ENCODE measurements at regions not wholly inside any gene's neighbourhood (a gene's known extent, or its start where the extent isn't known, plus 50 kb on each side); places are given as distances from the start of the nearest gene placed in this dataset.

GRCh38 chr7:79868010-79868409 is 266.6 kb upstream of the GNAI1 start:
- H3K27me3 ChIP-seq (ENCODE audit: control insufficient read depth in 1 of 2, insufficient read depth in 2 of 2, low read length in 2 of 2) = no peaks in the 10 kb centered on the region
- no peak overlapping the region for H3K4me3 ChIP-seq (ENCODE audit: low read depth in 1 of 2, low read length in 2 of 2)
- H3K27ac ChIP-seq (ENCODE audit: low read depth, low read length) = no peak overlapping the region
- H3K9ac ChIP-seq (ENCODE audit: low read length) = no peak overlapping the region
- no peaks in the 10 kb centered on the region for H3K9me3 ChIP-seq (ENCODE audit: low read length)
- H3K36me3 ChIP-seq (ENCODE audit: insufficient read depth, low read length) = no peaks in the 10 kb centered on the region
- H3K4me1 ChIP-seq (ENCODE audit: insufficient read depth, low read length) = no peaks in the 10 kb centered on the region

- Histone ChIP-seq H3K4me3 (ENCODE audit: low read depth in 1 of 2, low read length in 2 of 2) (no peak overlapping the region), H3K9me3 (ENCODE audit: low read length) (no peaks in the 10 kb centered on the region), H3K27ac (ENCODE audit: low read depth, low read length) (no peak overlapping the region), H3K9ac (ENCODE audit: low read length) (no peak overlapping the region), H3K27me3 (ENCODE audit: control insufficient read depth in 1 of 2, insufficient read depth in 2 of 2, low read length in 2 of 2) (no peaks in the 10 kb centered on the region), H3K4me1 (ENCODE audit: insufficient read depth, low read length) (no peaks in the 10 kb centered on the region), H3K36me3 (ENCODE audit: insufficient read depth, low read length) (no peaks in the 10 kb centered on the region)
Measured at GRCh38 chr7:79862447-79863210, 272.0 kb upstream of the GNAI1 start.

GRCh38 chr7:79855172-79855571 is 279.5 kb upstream of the GNAI1 start:
- Histone ChIP-seq H3K4me3 (ENCODE audit: low read depth in 1 of 2, low read length in 2 of 2) (no peak overlapping the region), H3K27me3 (ENCODE audit: control insufficient read depth in 1 of 2, insufficient read depth in 2 of 2, low read length in 2 of 2) (no peaks in the 10 kb centered on the region), H3K27ac (ENCODE audit: low read depth, low read length) (no peak overlapping the region), H3K9me3 (ENCODE audit: low read length) (no peaks in the 10 kb centered on the region), H3K9ac (ENCODE audit: low read length) (no peak overlapping the region), H3K36me3 (ENCODE audit: insufficient read depth, low read length) (no peaks in the 10 kb centered on the region), H3K4me1 (ENCODE audit: insufficient read depth, low read length) (no peaks in the 10 kb centered on the region)

GRCh38 chr7:79854621-79855020 is 280.0 kb upstream of the GNAI1 start:
- H3K4me1 ChIP-seq (ENCODE audit: insufficient read depth, low read length) = no peaks in the 10 kb centered on the region

GRCh38 chr7:79837915-79838314 is 296.7 kb upstream of the GNAI1 start:
- no peaks in the 10 kb centered on the region for H3K4me1 ChIP-seq (ENCODE audit: insufficient read depth, low read length)
- no peak overlapping the region for H3K4me3 ChIP-seq (ENCODE audit: low read depth in 1 of 2, low read length in 2 of 2)
- H3K36me3 ChIP-seq (ENCODE audit: insufficient read depth, low read length) = no peaks in the 10 kb centered on the region
- no peaks in the 10 kb centered on the region for H3K27me3 ChIP-seq (ENCODE audit: control insufficient read depth in 1 of 2, insufficient read depth in 2 of 2, low read length in 2 of 2)
- H3K9ac ChIP-seq (ENCODE audit: low read length) = no peak overlapping the region
- no peaks in the 10 kb centered on the region for H3K9me3 ChIP-seq (ENCODE audit: low read length)
- H3K27ac ChIP-seq (ENCODE audit: low read depth, low read length) = no peak overlapping the region

More at GRCh38 chr7:79854621-79855020, 280.0 kb upstream of the GNAI1 start:
- H3K27ac ChIP-seq (ENCODE audit: low read depth, low read length) = no peak overlapping the region
- no peak overlapping the region for H3K9ac ChIP-seq (ENCODE audit: low read length)
- no peaks in the 10 kb centered on the region for H3K27me3 ChIP-seq (ENCODE audit: control insufficient read depth in 1 of 2, insufficient read depth in 2 of 2, low read length in 2 of 2)
- no peaks in the 10 kb centered on the region for H3K36me3 ChIP-seq (ENCODE audit: insufficient read depth, low read length)
- no peaks in the 10 kb centered on the region for H3K9me3 ChIP-seq (ENCODE audit: low read length)
- H3K4me3 ChIP-seq (ENCODE audit: low read depth in 1 of 2, low read length in 2 of 2) = no peak overlapping the region

GRCh38 chr7:79833616-79834015 is 301.0 kb upstream of the GNAI1 start:
- Histone ChIP-seq H3K9me3 (ENCODE audit: low read length) (no peaks in the 10 kb centered on the region), H3K36me3 (ENCODE audit: insufficient read depth, low read length) (no peaks in the 10 kb centered on the region), H3K4me1 (ENCODE audit: insufficient read depth, low read length) (no peaks in the 10 kb centered on the region), H3K27ac (ENCODE audit: low read depth, low read length) (no peak overlapping the region), H3K9ac (ENCODE audit: low read length) (no peak overlapping the region), H3K4me3 (ENCODE audit: low read depth in 1 of 2, low read length in 2 of 2) (no peak overlapping the region), H3K27me3 (ENCODE audit: control insufficient read depth in 1 of 2, insufficient read depth in 2 of 2, low read length in 2 of 2) (no peaks in the 10 kb centered on the region)

- Histone ChIP-seq H3K4me3 (ENCODE audit: low read depth in 1 of 2, low read length in 2 of 2) (no peak overlapping the region), H3K27me3 (ENCODE audit: control insufficient read depth in 1 of 2, insufficient read depth in 2 of 2, low read length in 2 of 2) (no peaks in the 10 kb centered on the region), H3K9me3 (ENCODE audit: low read length) (no peaks in the 10 kb centered on the region), H3K4me1 (ENCODE audit: insufficient read depth, low read length) (no peaks in the 10 kb centered on the region), H3K27ac (ENCODE audit: low read depth, low read length) (no peak overlapping the region), H3K36me3 (ENCODE audit: insufficient read depth, low read length) (no peaks in the 10 kb centered on the region), H3K9ac (ENCODE audit: low read length) (no peak overlapping the region)
Measured at GRCh38 chr7:79828866-79829265, 305.8 kb upstream of the GNAI1 start.

- H3K4me1 ChIP-seq (ENCODE audit: insufficient read depth, low read length) = no peaks in the 10 kb centered on the region
Measured at GRCh38 chr7:79823246-79823951, 311.2 kb upstream of the GNAI1 start.

GRCh38 chr7:79822620-79823240 is 311.9 kb upstream of the GNAI1 start:
- H3K27ac ChIP-seq (ENCODE audit: low read depth, low read length) = no peak overlapping the region
- H3K27me3 ChIP-seq (ENCODE audit: control insufficient read depth in 1 of 2, insufficient read depth in 2 of 2, low read length in 2 of 2) = no peaks in the 10 kb centered on the region
- H3K9me3 ChIP-seq (ENCODE audit: low read length) = no peaks in the 10 kb centered on the region
- no peak overlapping the region for H3K9ac ChIP-seq (ENCODE audit: low read length)
- no peaks in the 10 kb centered on the region for H3K36me3 ChIP-seq (ENCODE audit: insufficient read depth, low read length)
- H3K4me3 ChIP-seq (ENCODE audit: low read depth in 1 of 2, low read length in 2 of 2) = no peak overlapping the region
- no peaks in the 10 kb centered on the region for H3K4me1 ChIP-seq (ENCODE audit: insufficient read depth, low read length)

More at GRCh38 chr7:79823246-79823951, 311.2 kb upstream of the GNAI1 start:
- Histone ChIP-seq H3K27me3 (ENCODE audit: control insufficient read depth in 1 of 2, insufficient read depth in 2 of 2, low read length in 2 of 2) (no peaks in the 10 kb centered on the region), H3K9me3 (ENCODE audit: low read length) (no peaks in the 10 kb centered on the region), H3K36me3 (ENCODE audit: insufficient read depth, low read length) (no peaks in the 10 kb centered on the region), H3K9ac (ENCODE audit: low read length) (no peak overlapping the region), H3K27ac (ENCODE audit: low read depth, low read length) (no peak overlapping the region), H3K4me3 (ENCODE audit: low read depth in 1 of 2, low read length in 2 of 2) (no peak overlapping the region)

- no peak overlapping the region for H3K4me3 ChIP-seq (ENCODE audit: low read depth in 1 of 2, low read length in 2 of 2)
- no peaks in the 10 kb centered on the region for H3K4me1 ChIP-seq (ENCODE audit: insufficient read depth, low read length)
- H3K9me3 ChIP-seq (ENCODE audit: low read length) = no peaks in the 10 kb centered on the region
- no peak overlapping the region for H3K9ac ChIP-seq (ENCODE audit: low read length)
- H3K27me3 ChIP-seq (ENCODE audit: control insufficient read depth in 1 of 2, insufficient read depth in 2 of 2, low read length in 2 of 2) = no peaks in the 10 kb centered on the region
- H3K36me3 ChIP-seq (ENCODE audit: insufficient read depth, low read length) = no peaks in the 10 kb centered on the region
- H3K27ac ChIP-seq (ENCODE audit: low read depth, low read length) = no peak overlapping the region
Measured at GRCh38 chr7:79820387-79820786, 314.2 kb upstream of the GNAI1 start.

- Histone ChIP-seq H3K36me3 (ENCODE audit: insufficient read depth, low read length) (no peaks in the 10 kb centered on the region), H3K4me3 (ENCODE audit: low read depth in 1 of 2, low read length in 2 of 2) (no peak overlapping the region), H3K9me3 (ENCODE audit: low read length) (no peaks in the 10 kb centered on the region), H3K27me3 (ENCODE audit: control insufficient read depth in 1 of 2, insufficient read depth in 2 of 2, low read length in 2 of 2) (no peaks in the 10 kb centered on the region), H3K9ac (ENCODE audit: low read length) (no peak overlapping the region), H3K4me1 (ENCODE audit: insufficient read depth, low read length) (no peaks in the 10 kb centered on the region), H3K27ac (ENCODE audit: low read depth, low read length) (no peak overlapping the region)
Measured at GRCh38 chr7:79810916-79811315, 323.7 kb upstream of the GNAI1 start.
